ENCODE measurements at regions not wholly inside any gene's neighbourhood (a gene's known extent, or its start where the extent isn't known, plus 50 kb on each side); places are given as distances from the start of the nearest gene placed in this dataset.

- DNase-seq, result no peak
Measured at GRCh38 chr1:30280572-30280971, 442.8 kb downstream of the MATN1 start.

- no peak for DNase-seq
Measured at GRCh38 chr1:30277911-30278310, 445.5 kb downstream of the MATN1 start.

DNA sequence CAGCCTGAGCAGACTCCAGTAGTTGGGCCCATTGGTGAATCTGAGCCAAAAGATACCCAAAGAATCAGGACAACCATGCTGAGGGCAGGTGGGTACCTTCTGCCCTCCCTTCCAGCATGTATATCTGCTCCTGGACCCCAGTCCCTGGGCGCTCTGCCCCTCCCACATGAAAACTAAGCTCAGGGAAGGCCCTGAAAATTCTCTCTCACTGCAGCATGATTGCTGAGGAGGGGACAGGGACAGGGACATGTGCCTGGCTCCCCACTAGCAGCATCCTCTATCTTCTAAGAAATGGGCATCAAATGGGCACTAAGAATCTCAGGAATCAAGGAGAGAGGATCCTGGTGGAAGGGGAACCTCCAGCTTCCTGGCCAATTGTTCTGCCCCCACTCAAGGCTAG is 446.0 kb downstream of the MATN1 start:
- no peak for DNase-seq

DNA sequence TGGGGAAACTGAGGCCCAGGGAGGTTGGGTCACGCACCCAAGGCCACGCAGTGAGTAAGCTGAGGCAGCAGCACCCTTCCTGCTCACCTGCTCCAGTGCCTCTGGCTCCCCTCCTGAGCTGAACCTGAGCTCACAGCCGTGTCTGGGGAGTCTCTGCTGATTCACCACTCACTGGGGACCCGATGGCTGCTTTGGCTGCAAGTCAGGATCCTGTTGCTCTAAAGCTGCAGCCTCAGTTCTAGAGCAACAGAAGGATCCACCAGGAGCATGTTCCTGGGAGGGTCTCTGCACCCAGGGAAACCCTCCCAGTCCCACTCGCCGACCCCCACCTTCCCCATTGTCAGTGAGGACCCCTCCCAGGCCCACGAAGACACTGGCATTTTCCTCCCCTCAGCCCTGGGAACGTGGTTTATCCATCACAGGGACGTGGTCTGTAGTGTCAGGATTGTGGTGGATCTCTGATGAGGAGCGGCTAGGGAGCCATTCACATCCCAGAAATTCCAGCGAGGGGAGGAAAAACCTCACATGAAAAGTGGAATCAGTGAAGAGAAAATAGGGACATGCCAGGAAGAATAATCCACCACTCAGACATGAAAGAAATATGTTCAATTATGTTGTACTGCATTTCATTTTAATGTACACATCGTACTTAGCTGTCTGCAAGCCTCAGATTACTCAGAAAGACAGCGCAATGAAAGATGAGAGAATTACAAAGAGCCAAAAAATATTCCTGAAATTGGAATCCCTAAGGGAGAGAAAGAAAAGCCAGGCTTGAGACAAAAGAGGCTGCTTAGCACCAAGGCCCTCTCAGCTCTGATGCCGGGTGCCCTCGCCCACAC is 447.2 kb downstream of the MATN1 start:
- DNase-seq, result no peak

GRCh38 chr1:30274976-30275621 is 448.3 kb downstream of the MATN1 start:
- no peak for DNase-seq

GRCh38 chr1:30274173-30274970 is 449.0 kb downstream of the MATN1 start:
- no peak for DNase-seq

DNA sequence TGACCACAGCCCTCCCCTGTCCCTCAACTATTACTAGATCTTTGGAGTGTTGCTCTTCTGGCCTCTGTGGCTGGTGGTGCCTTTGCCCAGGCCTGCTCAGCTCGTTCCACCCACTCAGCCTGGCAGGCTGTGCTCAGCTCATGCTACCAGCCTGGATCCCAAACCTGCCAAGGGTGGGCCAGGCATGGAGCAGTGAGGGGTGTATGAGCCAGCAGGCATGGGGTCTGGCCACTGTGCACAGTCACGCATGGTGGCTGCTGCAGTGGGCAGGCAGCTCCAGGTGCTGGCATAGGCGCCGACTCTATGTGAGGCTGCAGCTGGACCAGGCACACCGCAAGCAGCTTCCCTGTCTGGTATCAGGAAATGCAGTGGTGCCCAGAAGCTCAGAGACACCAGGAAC is 449.9 kb downstream of the MATN1 start:
- DNase-seq, result no peak

- no peak for DNase-seq
Measured at GRCh38 chr1:30273021-30273325, 450.4 kb downstream of the MATN1 start.

- no peak for DNase-seq
Measured at GRCh38 chr1:30272277-30273020, 450.9 kb downstream of the MATN1 start.

GRCh38 chr1:30271401-30272276 is 451.7 kb downstream of the MATN1 start:
- DNase-seq, result no peak

- no peak for DNase-seq
Measured at GRCh38 chr1:30270461-30270860, 452.9 kb downstream of the MATN1 start.

DNA sequence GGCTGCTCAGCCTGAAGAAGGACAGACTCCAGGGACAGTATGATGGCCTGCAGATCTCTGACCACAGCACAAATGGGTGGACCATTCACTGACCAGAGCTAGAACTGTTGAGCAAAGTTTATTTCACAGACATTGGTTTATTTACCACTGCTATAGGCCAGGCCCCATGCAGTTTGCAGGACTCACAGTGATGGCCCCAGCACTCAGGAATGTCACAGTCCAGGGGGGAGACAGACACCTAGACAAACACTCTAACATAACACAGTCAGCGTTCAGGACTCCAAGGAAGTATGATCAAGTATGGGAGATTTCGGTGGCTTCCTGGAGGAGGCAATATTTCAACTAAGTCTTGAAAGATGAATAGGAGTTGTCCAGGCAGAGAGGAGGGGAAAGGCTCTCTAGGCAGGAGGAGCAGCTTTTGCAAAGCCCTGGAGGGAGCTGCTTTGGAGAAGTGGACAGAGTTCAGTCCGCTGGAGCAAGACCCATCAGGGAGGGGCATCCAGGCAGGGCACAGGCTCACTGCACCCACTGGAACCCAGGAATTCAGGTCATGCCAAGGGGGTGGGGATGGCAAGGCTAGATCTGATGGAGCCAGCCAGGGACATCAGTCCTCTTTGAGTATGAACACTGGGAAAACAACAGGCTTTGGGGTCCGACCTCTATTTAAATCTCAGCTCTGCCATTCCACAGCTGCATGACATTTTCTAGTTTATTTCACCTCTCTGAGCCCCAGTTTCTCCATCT is 454.3 kb downstream of the MATN1 start:
- no peak for DNase-seq

DNA sequence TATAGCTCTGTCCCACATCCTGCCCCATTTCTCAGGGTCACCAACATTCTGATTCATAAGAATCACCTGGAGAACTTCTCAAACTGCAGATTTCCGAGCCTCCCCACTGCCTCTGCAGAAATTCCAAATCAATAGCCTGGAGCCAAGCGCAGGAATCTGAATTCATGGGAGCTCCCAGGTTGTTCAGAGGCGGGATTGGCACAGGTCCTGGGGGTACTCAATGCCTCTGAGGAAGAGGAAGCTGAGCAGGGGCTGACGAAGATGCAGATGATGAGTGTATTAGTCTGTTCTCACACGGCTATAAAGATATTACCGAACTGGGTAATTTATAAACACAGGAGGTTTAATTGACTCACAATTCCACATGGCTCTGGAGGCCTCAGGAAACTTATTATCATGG is 455.5 kb downstream of the MATN1 start:
- no peak for DNase-seq

DNA sequence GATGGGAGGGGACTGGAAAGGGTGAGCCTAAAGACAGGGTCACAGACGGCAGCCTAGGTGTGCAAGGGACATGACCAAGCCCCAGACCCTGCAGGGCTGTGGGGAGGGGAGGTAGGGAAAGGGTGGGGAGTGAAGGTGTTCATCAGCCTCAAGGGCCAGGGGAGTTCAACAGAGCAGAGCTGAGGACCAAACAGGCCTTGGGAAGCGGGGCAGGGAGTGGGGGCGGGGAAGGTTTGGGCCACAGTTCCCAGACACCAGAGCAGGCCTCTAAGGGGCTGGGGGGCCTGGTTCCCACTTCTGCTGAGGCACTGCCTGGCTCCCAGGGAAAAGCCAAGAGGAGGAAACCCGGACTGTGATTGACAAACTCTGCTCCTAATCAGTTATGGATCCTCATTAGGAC is 456.3 kb downstream of the MATN1 start:
- no peak for DNase-seq

DNA sequence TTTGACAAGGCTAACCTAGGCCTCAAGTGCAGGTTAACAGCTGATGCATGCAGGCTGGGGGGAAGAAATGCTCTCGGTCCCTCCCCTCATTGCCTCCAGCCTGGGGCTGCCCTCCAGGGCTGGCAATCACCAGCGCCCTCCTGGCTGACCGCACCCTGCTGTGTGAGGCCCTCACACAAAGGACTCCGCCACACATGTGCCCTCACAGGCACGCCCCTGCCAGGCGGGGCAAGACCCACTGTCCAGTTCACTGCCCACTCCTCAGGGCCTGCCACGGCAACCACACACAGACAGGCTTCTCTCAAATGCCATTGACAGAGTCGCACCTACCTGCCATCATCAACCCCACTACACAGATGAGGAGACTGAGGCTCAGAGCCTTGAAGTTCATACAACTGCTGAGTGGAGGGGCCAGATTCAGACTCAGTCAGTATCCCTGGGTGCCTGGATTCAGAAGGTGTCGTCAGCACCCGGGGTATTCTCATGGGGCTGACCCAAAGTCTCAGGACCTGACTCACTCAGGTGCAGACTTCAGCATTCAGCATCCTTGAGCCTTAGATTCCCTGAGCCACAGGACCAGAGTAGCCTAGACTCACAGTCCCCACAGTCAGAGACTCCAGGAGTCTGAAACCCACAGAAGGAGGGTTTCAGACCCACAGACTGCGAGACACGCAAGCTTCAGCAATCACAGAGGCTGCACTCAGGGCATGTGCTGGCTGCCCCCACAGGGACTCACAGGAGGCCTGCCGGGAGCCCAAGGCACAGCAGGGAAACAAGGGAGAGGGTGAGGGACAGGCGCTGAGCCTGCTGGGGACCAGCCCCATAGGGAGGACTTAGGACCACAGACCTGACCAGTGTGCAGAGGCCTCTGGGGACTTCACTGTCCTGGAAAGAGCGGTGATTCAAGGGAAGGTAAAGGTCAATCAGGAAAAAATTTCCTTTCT is 458.0 kb downstream of the MATN1 start:
- no peak for DNase-seq

DNA sequence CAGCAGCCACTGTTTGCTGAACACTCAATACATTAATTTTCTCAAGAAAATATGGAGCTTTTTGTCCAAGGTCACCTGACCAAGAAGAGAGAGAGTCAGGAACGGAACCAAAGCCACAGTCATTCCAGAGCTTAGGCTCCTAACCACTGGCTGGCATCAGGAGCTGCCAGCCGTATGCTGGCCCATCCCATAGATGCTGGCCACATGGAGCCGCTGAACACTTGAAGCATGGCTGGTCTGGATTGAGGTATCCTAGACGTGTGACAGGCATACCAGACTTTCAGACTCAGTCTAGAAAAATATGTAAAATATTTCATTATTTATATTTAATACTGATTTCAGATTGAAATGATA is 458.7 kb downstream of the MATN1 start:
- no peak for DNase-seq

DNA sequence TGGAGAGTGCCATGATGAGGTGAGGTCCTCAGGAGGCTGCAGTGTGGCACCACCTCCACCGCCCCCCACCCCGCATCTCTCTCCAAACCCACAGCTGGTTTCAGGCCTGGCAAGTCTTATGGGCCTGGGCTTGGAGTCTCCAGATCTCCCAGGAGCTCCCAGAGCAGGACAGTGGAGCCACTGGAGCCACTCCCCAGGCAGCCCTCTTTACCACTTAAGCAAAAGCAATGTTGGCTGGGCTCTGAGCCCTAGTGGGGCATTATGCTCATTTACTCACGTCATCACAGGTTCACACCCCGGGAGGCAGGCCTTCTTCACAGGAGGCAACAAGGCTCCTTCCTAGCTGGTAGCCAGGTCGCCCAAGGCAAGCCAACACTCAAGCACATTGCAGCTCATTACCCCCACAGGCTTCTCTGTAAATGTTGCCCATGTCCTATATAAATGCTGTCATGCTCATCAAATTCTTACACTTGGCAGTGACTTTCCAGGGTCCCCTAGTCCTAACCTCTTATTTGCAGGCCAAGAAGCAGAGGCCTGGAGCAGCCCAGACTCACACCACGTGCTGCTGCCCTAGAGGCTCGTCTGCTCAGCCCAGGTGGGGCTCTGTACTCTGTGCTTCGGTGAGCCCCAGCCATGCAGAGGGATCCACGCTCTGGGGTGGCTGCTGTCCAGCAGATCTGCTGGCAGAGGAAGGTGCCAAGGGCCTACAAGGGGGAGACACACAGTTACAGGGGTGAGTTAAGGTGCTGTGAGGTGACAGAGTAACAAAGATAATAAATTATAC is 459.3 kb downstream of the MATN1 start:
- DNase-seq, result no peak

- no peak for DNase-seq
Measured at GRCh38 chr1:30263405-30263804, 460.0 kb downstream of the MATN1 start.

- DNase-seq, result no peak
Measured at GRCh38 chr1:30262158-30262557, 461.2 kb downstream of the MATN1 start.

DNA sequence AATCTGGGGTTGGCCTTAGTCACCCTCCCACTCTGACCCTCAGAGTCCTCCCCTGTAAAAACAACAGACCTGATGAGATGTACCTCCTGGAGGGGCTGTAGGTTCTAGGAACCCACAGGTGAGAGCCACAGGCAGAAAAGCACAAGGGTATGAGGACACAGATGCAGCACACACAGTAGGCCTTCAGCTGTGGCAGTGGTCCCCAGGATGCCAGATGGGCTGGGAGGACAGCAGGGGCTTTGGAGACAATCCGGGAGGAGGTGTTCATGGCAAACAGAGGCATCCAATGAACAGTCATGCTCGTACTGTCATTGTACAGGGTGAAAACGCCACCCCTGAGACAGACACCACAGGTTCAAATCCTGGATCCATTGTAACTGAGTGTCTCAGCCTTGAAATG is 463.1 kb downstream of the MATN1 start:
- DNase-seq, result no peak

All from EL (cell line).